Smooth muscle cell (in vitro differentiated cells): ENCODE measurements at regions not wholly inside any gene's neighbourhood (a gene's known extent, or its start where the extent isn't known, plus 50 kb on each side); places are given as distances from the start of the nearest gene placed in this dataset.
"Not testable (repeated sequence)": the region's sequence is repeated elsewhere in the genome, so short reads cannot be mapped to it uniquely, and the experiment has no call there.

Source experiments
- DNase-seq: peaks from one replicate; lab custom pipeline; 2025; ENCODE audit not compliant: unreplicated experiment; lab: John Stamatoyannopoulos, UW
- H2AFZ ChIP-seq: fragments of 200-600 bp; sonication (generic); 2 replicates; pipeline ENCODE4 v1.6.0; 2016; ENCODE audit warnings: antibody characterized with exemption, low read depth, mild to moderate bottlenecking
- H3F3A ChIP-seq: fragments of 200-600 bp; sonication (generic); 2 replicates; pipeline ENCODE4 v1.6.0; 2017; ENCODE audit warnings: antibody characterized with exemption, low read depth
- H3K27ac ChIP-seq: fragments of 200-600 bp; sonication (generic); 2 replicates; pipeline ENCODE4 v1.5.1; 2016; ENCODE audit warnings: low read depth, mild to moderate bottlenecking
- H3K27me3 ChIP-seq: fragments of 200-600 bp; sonication (generic); 2 replicates; pipeline ENCODE4 v1.6.1; 2016; ENCODE audit warnings: low read depth, mild to moderate bottlenecking
- H3K36me3 ChIP-seq: fragments of 200-600 bp; sonication (generic); 2 replicates; pipeline ENCODE4 v1.5.1; 2016; ENCODE audit warnings: low read depth
- H3K4me1 ChIP-seq: fragments of 200-600 bp; sonication (generic); 2 replicates; pipeline ENCODE4 v1.5.1; 2016; ENCODE audit warnings: low read depth
- H3K4me2 ChIP-seq: fragments of 200-600 bp; sonication (generic); 2 replicates; pipeline ENCODE4 v1.6.0; 2016; ENCODE audit warnings: mild to moderate bottlenecking
- H3K4me3 ChIP-seq: fragments of 200-600 bp; sonication (generic); 2 replicates; pipeline ENCODE4 v1.5.1; 2016; ENCODE audit warnings: mild to moderate bottlenecking
- H3K79me2 ChIP-seq: fragments of 200-600 bp; sonication (generic); 2 replicates; pipeline ENCODE4 v1.6.0; 2016; ENCODE audit warnings: low read depth, mild to moderate bottlenecking
- H3K9ac ChIP-seq: fragments of 200-600 bp; sonication (generic); 2 replicates; pipeline ENCODE4 v1.6.0; 2016; ENCODE audit warnings: low read depth
- H3K9me3 ChIP-seq: fragments of 200-600 bp; sonication (generic); replicated peaks from 2 replicates; pipeline ENCODE4 v1.5.1; 2016; ENCODE audit warnings: low read depth
- H4K20me1 ChIP-seq: fragments of 200-600 bp; sonication (generic); 2 replicates; pipeline ENCODE4 v1.6.0; 2016; ENCODE audit warnings: low read depth
- CTCF ChIP-seq: fragments of 200-600 bp; sonication (generic); IDR thresholded peaks from 2 replicates; pipeline ENCODE4 v1.5.1; 2017; ENCODE audit warnings: borderline replicate concordance, mild to moderate bottlenecking, antibody characterized with exemption; ENCODE audit not compliant: insufficient read depth, poor library complexity, severe bottlenecking
- WGBS: methylation state at CpG from one replicate; pipeline ENCODE4 v1.1.7; 2016; ENCODE audit warnings: low lambda C conversion rate; 5-methylcytosine and 5-hydroxymethylcytosine counted together

- H2AFZ ChIP-seq, result no peak overlapping the region
- H3K27me3 ChIP-seq, result no peaks in the 10 kb centered on the region
- peak; percentile 71 for TF ChIP-seq CTCF
- H3K79me2 ChIP-seq, result no peaks in the 10 kb centered on the region
- H3K4me1 ChIP-seq, result no peaks in the 10 kb centered on the region
- H3K9me3 ChIP-seq, result no peaks in the 10 kb centered on the region
- H4K20me1 ChIP-seq, result no peaks in the 10 kb centered on the region
- no peak overlapping the region for H3K4me3 ChIP-seq
- H3K9ac ChIP-seq, result no peak overlapping the region
- no peak overlapping the region for H3K27ac ChIP-seq
- no peak for DNase-seq
- WGBS, result 23% methylated on average over 3 of the region's 3 CpGs
- no peaks in the 10 kb centered on the region for H3F3A ChIP-seq
- no peaks in the 10 kb centered on the region for H3K36me3 ChIP-seq
- H3K4me2 ChIP-seq, result no peak overlapping the region
These were observed 830.2 kb upstream of the SPRY2 start for GRCh38 chr13:81171065-81171647.

GRCh38 chr13:81163823-81164222 lies 822.9 kb upstream of the SPRY2 start:
- not testable (repeated sequence) for H3F3A ChIP-seq, H3K4me2 ChIP-seq, H4K20me1 ChIP-seq, H3K27me3 ChIP-seq, H3K4me3 ChIP-seq, DNase-seq, H3K36me3 ChIP-seq, H3K27ac ChIP-seq, H3K4me1 ChIP-seq, H3K79me2 ChIP-seq, H2AFZ ChIP-seq, H3K9me3 ChIP-seq, H3K9ac ChIP-seq
- WGBS, result 95% methylated on average over 1 of the region's 1 CpG

GRCh38 chr13:81153478-81153877 lies 812.6 kb upstream of the SPRY2 start:
- Histone ChIP-seq H3K27ac (no peak overlapping the region), H4K20me1 (no peaks in the 10 kb centered on the region), H3K36me3 (no peaks in the 10 kb centered on the region), H3F3A (no peaks in the 10 kb centered on the region), H3K9ac (no peak overlapping the region), H3K9me3 (no peaks in the 10 kb centered on the region), H3K4me2 (no peak overlapping the region), H3K79me2 (no peaks in the 10 kb centered on the region), H3K27me3 (no peaks in the 10 kb centered on the region), H2AFZ (no peak overlapping the region), H3K4me3 (no peak overlapping the region), H3K4me1 (no peaks in the 10 kb centered on the region)
- WGBS, result 94% methylated on average over 2 of the region's 2 CpGs
- DNase-seq, result no peak
- TF ChIP-seq CTCF, result no peak

GRCh38 chr13:81148822-81149221 lies 807.9 kb upstream of the SPRY2 start:
- no peaks in the 10 kb centered on the region for H3K36me3 ChIP-seq
- no peak overlapping the region for H3K9ac ChIP-seq

GRCh38 chr13:81146576-81146975 lies 805.6 kb upstream of the SPRY2 start:
- H3F3A ChIP-seq, H3K4me3 ChIP-seq, H3K36me3 ChIP-seq, H3K4me1 ChIP-seq, H3K27ac ChIP-seq, H4K20me1 ChIP-seq, H3K27me3 ChIP-seq, H3K9ac ChIP-seq, H3K79me2 ChIP-seq, DNase-seq, H2AFZ ChIP-seq, H3K9me3 ChIP-seq, H3K4me2 ChIP-seq: not testable (repeated sequence)
- 97% methylated on average over 12 of the region's 12 CpGs for WGBS

More at GRCh38 chr13:81148822-81149221, 807.9 kb upstream of the SPRY2 start:
- H3F3A ChIP-seq, result no peaks in the 10 kb centered on the region
- 92% methylated on average over 2 of the region's 2 CpGs for WGBS
- H2AFZ ChIP-seq, result no peak overlapping the region
- no peaks in the 10 kb centered on the region for H3K27me3 ChIP-seq
- H3K4me2 ChIP-seq, result no peak overlapping the region
- no peak overlapping the region for H3K4me3 ChIP-seq
- H3K27ac ChIP-seq, result no peak overlapping the region
- TF ChIP-seq CTCF, result no peak
- DNase-seq, result no peak
- H3K9me3 ChIP-seq, result no peaks in the 10 kb centered on the region
- no peaks in the 10 kb centered on the region for H3K4me1 ChIP-seq
- no peaks in the 10 kb centered on the region for H4K20me1 ChIP-seq
- H3K79me2 ChIP-seq, result no peaks in the 10 kb centered on the region
